SW480 (cell line): ENCODE measurements at regions not wholly inside any gene's neighbourhood (a gene's known extent, or its start where the extent isn't known, plus 50 kb on each side); places are given as distances from the start of the nearest gene placed in this dataset.
"Not testable (repeated sequence)": the region's sequence is repeated elsewhere in the genome, so short reads cannot be mapped to it uniquely, and the experiment has no call there.

ENCODE experiments used
- DNase-seq: peaks from one replicate; pipeline ENCODE4 v3.0.0-alpha.2; 2016; ENCODE audit warnings: low spot score

GRCh38 chr9:39463696-39464095 is 108.2 kb downstream of the SPATA31A1 start:
- DNase-seq = not testable (repeated sequence)

DNA sequence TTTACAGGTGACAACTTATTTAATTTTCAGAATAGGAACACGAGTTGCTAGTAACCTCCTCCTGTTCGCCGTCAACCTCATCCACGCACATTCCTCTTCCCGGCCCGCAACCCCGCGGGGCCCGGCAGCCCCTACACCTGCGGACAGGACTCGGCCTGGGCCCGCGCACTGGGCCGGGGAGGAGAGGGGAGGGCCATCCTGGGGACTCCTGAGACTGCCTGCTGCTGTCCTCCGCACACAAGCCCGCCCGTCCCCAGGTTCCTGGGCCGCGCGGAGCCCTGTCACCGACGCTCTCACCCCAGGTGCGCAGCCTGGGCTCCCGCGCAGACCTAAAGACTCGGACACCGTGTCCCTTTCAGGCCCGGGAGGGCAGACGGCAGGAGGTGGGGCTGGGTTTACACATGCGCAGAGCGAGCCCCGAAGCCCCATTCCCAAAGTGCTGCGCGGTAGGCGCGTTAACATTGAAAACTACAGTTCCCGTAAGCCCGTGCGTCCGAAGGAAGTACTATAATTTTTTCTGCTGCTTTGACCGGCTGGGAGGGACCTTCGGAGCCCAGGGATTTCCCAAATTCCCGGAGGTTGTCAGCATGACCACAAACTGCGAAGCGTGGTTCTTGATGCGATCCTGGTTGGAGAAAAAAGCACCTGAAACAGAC is 108.8 kb downstream of the SPATA31A1 start:
- peak; percentile 80 for DNase-seq

GRCh38 chr9:39474499-39474898 is 119.0 kb downstream of the SPATA31A1 start:
- not testable (repeated sequence) for DNase-seq

- not testable (repeated sequence) for DNase-seq
These were observed 127.6 kb downstream of the SPATA31A1 start for GRCh38 chr9:39483073-39483472.

- DNase-seq = not testable (repeated sequence)
These were observed 128.4 kb downstream of the SPATA31A1 start for GRCh38 chr9:39483880-39484279.

DNA sequence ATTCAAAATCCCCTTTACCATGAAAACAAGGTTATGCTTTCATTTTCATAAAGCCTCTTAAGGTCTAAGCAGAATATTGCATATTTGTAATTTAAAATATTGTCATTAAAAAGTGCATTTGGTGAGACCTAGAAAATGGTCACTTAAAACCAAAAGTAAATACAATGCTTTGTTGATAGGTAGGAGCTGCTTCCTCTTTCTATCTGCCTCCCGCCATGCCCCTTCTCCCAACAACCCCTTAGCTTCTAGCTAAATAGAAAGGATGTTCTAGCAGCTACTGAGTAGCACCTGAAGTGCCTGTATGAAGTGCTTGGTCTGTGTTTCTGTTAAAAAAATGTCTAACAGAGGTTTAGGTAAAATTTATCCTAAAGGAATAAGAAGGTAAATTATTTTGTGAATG is 128.8 kb downstream of the SPATA31A1 start:
- DNase-seq = not testable (repeated sequence)

DNA sequence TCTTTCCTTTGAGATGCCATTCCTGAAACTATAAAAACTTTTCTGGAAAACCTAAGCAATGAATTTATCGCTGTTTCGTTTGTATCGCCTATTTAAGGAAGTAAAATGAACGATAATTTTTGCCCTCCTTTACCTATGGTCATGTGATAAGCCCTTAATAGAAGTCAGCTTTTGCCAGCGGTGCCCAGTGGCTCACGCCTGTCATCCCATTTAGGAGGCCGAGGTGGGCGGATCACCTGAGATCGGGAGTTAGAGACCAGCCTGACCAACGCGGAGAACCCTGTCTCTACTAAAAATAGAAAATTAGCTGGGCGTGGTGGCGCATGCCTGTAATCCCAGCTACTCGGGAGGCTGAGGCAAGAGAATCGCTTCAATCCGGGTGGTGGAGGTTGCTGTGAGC is 132.0 kb downstream of the SPATA31A1 start:
- DNase-seq = not testable (repeated sequence)

- DNase-seq = not testable (repeated sequence)
These were observed 140.8 kb downstream of the SPATA31A1 start for GRCh38 chr9:39496248-39496647.

DNA sequence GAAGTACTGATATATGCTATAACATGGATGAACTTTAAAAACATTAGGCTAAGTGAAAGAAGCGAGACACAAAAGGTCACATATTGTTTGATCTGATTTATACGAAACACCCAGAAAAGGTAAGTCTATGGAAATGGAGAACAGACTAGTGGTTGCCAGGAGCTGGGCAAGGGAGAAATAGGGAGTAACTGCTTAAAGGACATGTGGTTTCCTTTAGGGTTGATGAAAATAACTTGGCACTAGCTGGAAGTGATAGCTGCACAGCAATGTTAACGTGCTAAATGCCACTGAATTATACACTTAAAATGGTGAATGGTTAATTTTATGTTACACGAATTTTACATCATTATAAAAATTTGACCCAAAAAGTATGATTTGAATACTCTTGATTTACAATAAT is 147.7 kb downstream of the SPATA31A1 start:
- DNase-seq = not testable (repeated sequence)

- not testable (repeated sequence) for DNase-seq
These were observed 172.0 kb downstream of the SPATA31A1 start for GRCh38 chr9:39527387-39528029.

DNA sequence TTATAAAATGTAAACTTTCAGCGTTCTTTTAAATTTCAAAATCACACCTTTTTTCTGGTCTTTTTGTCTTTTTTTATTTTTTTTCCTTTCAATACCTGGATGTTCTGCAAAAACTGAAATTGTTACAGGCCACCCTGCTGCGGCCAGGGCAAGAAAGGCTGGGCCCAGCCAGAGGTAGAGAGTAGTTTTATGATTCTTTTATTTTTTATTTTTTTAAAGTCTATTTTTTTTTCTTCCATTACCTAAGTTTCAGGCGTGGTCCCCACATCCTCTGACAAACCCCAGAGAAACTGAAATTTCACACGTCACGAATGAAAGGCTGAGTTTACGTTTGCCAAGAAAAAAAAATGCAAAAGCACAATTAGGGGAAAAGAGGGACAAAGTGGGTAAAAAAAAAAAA is 177.1 kb downstream of the SPATA31A1 start:
- DNase-seq = not testable (repeated sequence)

- DNase-seq = not testable (repeated sequence)
These were observed 177.7 kb downstream of the SPATA31A1 start for GRCh38 chr9:39533001-39533762.

DNA sequence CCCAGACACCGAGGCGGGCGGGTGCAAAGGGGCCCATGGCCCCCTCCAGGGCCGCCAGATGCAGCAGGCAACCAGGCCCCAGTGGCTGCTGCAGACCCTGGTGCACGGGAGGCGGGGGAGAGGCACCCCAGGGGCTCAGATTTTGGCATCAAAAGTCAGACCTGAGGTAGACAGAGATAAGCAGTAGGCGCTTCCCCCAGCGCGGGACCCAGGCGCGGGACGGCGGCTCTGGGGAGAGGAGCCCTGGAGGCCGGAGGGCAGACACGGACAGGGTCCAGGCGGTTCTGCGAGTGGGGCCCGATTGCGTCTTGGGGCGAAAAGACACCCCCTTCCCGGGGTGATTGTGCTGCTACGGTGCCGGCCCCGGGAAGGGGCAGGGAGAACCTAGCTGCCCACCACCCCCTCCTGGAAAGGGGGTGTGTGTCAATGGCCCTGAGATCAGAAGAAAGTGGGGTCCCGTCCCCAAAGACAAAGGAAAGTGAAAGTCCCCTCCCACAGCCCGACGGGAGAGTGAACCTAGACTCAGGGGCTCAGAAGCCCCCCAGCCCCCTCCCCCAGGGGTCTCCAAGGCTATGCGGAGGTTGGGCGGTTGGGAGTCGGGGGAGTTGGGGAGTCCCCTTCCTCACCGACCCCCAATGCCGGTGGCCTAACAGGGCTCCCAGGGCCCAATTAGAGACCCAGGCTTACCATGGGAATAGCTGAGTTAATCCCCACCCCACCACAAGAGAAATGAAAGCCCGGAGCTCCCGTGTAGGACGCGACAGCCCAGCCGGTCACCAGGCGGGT is 178.5 kb downstream of the SPATA31A1 start:
- not testable (repeated sequence) for DNase-seq

- not testable (repeated sequence) for DNase-seq
These were observed 179.4 kb downstream of the SPATA31A1 start for GRCh38 chr9:39534897-39535296.

DNA sequence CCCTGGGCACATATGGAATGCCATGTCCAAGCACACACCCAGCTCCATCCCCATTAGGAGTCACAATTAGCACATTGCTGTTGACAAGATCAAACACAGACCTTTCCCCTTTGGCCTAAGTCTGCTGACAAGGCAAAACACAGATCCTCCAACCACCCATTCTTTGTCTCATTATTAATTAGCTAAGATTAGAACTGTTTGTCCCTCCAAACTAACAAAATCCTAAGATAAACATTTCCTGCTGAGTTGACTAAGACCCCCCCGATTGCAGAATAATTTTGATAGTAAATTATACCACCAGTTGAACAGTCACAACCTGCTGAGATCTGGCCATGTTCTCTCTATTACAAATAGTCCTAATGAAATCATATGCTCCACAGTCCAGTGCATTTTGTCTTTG is 186.7 kb downstream of the SPATA31A1 start:
- DNase-seq = not testable (repeated sequence)

GRCh38 chr9:39545079-39545478 is 189.6 kb downstream of the SPATA31A1 start:
- not testable (repeated sequence) for DNase-seq

DNA sequence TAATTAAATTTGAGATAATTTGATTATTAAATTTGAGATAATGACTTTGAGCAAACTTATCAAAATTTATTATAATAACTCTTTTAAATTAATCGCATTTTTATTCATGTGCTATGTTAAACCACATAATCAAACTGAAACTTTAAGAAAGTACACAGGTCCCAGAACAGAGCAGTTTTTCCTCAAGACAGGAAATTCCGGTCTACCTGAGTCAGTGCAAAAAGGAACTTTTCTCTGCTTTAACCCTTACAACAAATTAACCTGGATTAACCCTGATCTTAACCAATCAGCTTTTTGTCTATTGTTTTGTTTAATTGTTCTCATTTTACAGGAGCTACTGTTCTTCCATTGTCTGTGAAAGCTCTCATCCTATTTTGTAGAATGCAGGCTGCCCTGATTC is 195.1 kb downstream of the SPATA31A1 start:
- DNase-seq = not testable (repeated sequence)

- DNase-seq = not testable (repeated sequence)
These were observed 196.1 kb downstream of the SPATA31A1 start for GRCh38 chr9:39551544-39551943.

DNA sequence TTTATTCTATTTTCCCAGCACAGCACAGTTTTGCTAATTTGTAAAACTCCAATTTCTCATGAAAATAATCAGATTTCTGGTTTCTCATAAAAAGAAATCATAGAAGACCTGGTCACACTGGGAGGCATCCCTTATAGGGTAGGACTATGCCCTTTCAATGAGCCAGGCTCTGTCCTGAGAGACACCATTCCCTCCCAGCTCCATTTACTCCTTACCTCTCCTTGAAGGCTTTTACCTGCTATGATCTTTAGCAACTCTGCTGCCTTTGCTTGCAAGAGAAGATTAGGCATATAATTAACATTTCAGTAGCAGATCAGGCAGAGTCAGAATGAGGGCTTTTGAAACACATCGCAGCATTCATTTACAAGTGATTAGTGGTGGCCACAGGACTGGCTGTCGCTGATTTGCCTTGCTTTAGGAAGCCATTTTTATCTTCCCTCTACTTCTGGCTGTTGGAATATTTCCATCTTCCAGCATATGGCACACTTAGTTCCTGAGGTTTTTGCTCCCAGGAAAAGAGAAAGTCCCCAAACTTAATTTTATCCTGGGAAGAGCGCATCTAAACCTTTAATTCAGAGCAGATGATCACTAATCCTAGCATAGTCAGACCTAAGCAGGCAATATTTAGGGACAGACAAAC is 196.9 kb downstream of the SPATA31A1 start:
- not testable (repeated sequence) for DNase-seq

DNA sequence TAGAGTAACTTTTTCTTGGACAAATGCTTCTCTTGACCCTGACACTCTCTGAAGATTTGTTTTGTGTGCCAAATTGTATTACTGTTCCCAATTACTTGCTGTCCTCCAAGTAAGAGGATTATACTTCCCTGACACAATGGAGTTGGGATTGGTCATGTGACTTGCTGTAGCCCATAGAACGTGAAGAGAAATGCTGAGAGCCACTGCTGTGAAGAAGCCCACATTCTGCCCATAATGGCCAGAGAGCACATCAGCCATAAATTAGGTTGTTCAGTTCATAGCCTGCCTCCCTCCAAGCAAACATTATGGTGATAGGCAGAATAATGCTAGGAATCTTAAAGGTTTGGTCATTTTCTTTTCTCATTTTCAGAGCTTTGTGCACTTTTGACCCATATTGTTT is 198.9 kb downstream of the SPATA31A1 start:
- not testable (repeated sequence) for DNase-seq

DNA sequence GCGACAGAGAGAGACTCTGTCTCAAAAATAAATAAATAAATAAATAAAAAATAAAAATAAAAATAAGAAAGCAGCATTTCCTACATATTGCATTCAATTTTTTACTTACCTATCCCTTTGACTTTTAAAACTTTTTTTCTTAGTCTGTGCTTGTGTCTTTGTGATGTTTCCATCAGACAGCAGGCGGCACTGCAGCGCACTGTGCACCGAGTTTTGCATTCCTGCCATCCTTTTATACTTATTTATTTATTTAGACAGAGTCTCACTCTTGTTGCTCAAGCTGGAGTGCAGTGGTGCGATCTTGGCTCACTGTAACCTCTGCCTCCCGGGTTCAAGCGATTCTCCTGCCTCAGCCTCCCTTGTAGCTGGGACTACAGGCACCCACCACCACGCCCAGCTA is 203.9 kb downstream of the SPATA31A1 start:
- not testable (repeated sequence) for DNase-seq
